ENCODE measurements at regions not wholly inside any gene's neighbourhood (a gene's known extent, or its start where the extent isn't known, plus 50 kb on each side); places are given as distances from the start of the nearest gene placed in this dataset.

- intact Hi-C loops (cut with micrococcal nuclease; ENCODE audit: unreplicated experiment): loop anchor here (2.0 to 10.0 kb wide), 2 partner anchors 193 to 243 kb away; no protein-coding TSS in a partner anchor
- H3K4me1 ChIP-seq (ENCODE audit: control insufficient read depth, insufficient read depth, low read length): peaks cover 12% of the 10 kb centered on the region
- no peak for DNase-seq (ENCODE audit: low read depth, low spot score)
- ChIA-PET CTCF (no interaction called here), POLR2A (interaction anchor here (1.1 kb wide), 1 partner anchor 87 kb away, joined by 3 read pairs; no protein-coding TSS in a partner anchor)
- BruUV-seq (replicated peaks): no TSS peak
- in situ Hi-C loops (cut with HindIII; ENCODE audit: low pct_unique_long_range_greater_than_20kb, low sequenced_read_pairs): no loop called here
- no peaks in the 10 kb centered on the region for H3K9me3 ChIP-seq (ENCODE audit: control insufficient read depth, insufficient read depth, low read depth, low read length)
- no peak for TF ChIP-seq CTCF (IDR thresholded peaks at IDR 0.05)
- no peak for TF ChIP-seq TCF7L2 (IDR thresholded peaks at IDR 0.05; ENCODE audit: low read depth, low read length)
- TF ChIP-seq SIN3A (IDR thresholded peaks at IDR 0.05; ENCODE audit: borderline replicate concordance, insufficient read depth, low read depth, low read length): no peak
- no peak for TF ChIP-seq POLR2AphosphoS5 (IDR thresholded peaks at IDR 0.05; ENCODE audit: low read depth, low read length)
- TF ChIP-seq REST (IDR thresholded peaks at IDR 0.05; ENCODE audit: insufficient read depth in 1 of 2, low read depth in 2 of 2, low read length in 1 of 2): no peak
- ATAC-seq: no peak
- no peaks in the 10 kb centered on the region for H3K27me3 ChIP-seq (ENCODE audit: control insufficient read depth, insufficient read depth, low read length)
- no peaks in the 10 kb centered on the region for H3K36me3 ChIP-seq (ENCODE audit: control insufficient read depth, insufficient read depth, low read length)
- peak overlapping the region; percentile 52; the same call in 1 of the 2 replicates for H3K27ac ChIP-seq (ENCODE audit: low read length)
- H3K4me3 ChIP-seq (ENCODE audit: low read depth in 2 of 2, low read length in 2 of 2): no peak overlapping the region
Observed at GRCh38 chr6:104527311-104527710, 332.4 kb downstream of the HACE1 start.

- Histone ChIP-seq H3K27me3 (ENCODE audit: control insufficient read depth, insufficient read depth, low read length) (no peaks in the 10 kb centered on the region), H3K9me3 (ENCODE audit: control insufficient read depth, insufficient read depth, low read depth, low read length) (no peaks in the 10 kb centered on the region), H3K36me3 (ENCODE audit: control insufficient read depth, insufficient read depth, low read length) (no peaks in the 10 kb centered on the region), H3K27ac (ENCODE audit: low read length) (peak overlapping the region; percentile 52; the same call in 1 of the 2 replicates), H3K4me3 (ENCODE audit: low read depth in 2 of 2, low read length in 2 of 2) (no peak overlapping the region), H3K4me1 (ENCODE audit: control insufficient read depth, insufficient read depth, low read length) (peaks cover 12% of the 10 kb centered on the region)
- in situ Hi-C loops (cut with HindIII; ENCODE audit: low pct_unique_long_range_greater_than_20kb, low sequenced_read_pairs) (no loop called here), intact Hi-C loops (cut with micrococcal nuclease; ENCODE audit: unreplicated experiment) (loop anchor here (2.0 to 10.0 kb wide), 2 partner anchors 192 to 244 kb away; no protein-coding TSS in a partner anchor)
- ATAC-seq (no peak), DNase-seq (ENCODE audit: low read depth, low spot score) (no peak)
- no TSS peak for BruUV-seq (replicated peaks)
- ChIA-PET CTCF (interaction anchor here (0.6 to 0.7 kb wide), 2 partner anchors 38 to 247 kb away, joined by 3 read pairs; no protein-coding TSS in a partner anchor), POLR2A (no interaction called here)
- no peak for TF ChIP-seq TCF7L2 (IDR thresholded peaks at IDR 0.05; ENCODE audit: low read depth, low read length)
- no peak for TF ChIP-seq REST (IDR thresholded peaks at IDR 0.05; ENCODE audit: insufficient read depth in 1 of 2, low read depth in 2 of 2, low read length in 1 of 2)
- no peak for TF ChIP-seq POLR2AphosphoS5 (IDR thresholded peaks at IDR 0.05; ENCODE audit: low read depth, low read length)
- no peak for TF ChIP-seq SIN3A (IDR thresholded peaks at IDR 0.05; ENCODE audit: borderline replicate concordance, insufficient read depth, low read depth, low read length)
- no peak for TF ChIP-seq CTCF (IDR thresholded peaks at IDR 0.05)
Observed at GRCh38 chr6:104526376-104526775, 333.3 kb downstream of the HACE1 start.

Measured in Panc1 (cell line).